ENCODE measurements at regions not wholly inside any gene's neighbourhood (a gene's known extent, or its start where the extent isn't known, plus 50 kb on each side); places are given as distances from the start of the nearest gene placed in this dataset.

DNA sequence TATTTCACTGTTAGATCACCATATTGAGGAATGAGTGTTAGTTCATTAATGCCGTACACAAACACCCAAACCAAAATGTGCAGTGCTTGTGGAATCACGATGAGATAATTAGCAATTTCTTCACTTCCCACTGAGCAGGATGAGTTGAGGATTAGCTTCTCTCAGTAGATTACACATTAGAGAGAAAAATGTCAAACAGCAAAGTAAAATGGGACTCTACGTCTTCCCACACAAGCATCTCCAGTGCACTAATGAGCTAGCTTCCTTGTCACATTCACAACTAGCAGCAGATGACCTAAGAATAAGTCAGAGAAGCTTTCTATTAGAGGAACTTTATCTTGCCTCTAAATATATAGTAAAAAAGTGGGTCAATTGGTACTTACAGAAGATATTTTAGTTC, 926.9 kb downstream of the TSN start:
- DNase-seq (no peak), ATAC-seq (ENCODE audit: low read depth) (no peak)
- Histone ChIP-seq H3K4me3 (ENCODE audit: control extremely low read depth in 1 of 5, extremely low read depth in 1 of 5, insufficient read depth in 1 of 5, low read depth in 2 of 5, low read length in 4 of 5) (no peak overlapping the region), H4K20me1 (ENCODE audit: control insufficient read depth, insufficient read depth, low read length, poor library complexity, severe bottlenecking) (no peaks in the 10 kb centered on the region), H3K27ac (ENCODE audit: low read length in 2 of 2) (no peak overlapping the region), H3K9ac (ENCODE audit: low read length) (no peak overlapping the region), H3K4me2 (replicated peaks; ENCODE audit: low read depth, low read length, poor library complexity, severe bottlenecking) (no peak overlapping the region), H3K36me3 (replicated peaks in 1 of 2; ENCODE audit: control extremely low read depth in 1 of 2, control insufficient read depth in 1 of 2, extremely low read depth in 1 of 2, insufficient read depth in 2 of 2, low read length in 1 of 2) (no peaks in the 10 kb centered on the region), H3K9me3 (ENCODE audit: control extremely low read depth in 1 of 3, control insufficient read depth in 2 of 3, insufficient read depth in 1 of 3, low read length in 2 of 3) (peaks cover 0 to 6% (median 0%) of the 10 kb centered on the region in 3 donors), H3K79me2 (ENCODE audit: control insufficient read depth, insufficient read depth, low read length) (no peaks in the 10 kb centered on the region), H2AFZ (ENCODE audit: insufficient read depth, low read depth, low read length, poor library complexity, severe bottlenecking) (no peak overlapping the region), H3K27me3 (replicated peaks in 1 of 4; ENCODE audit: control extremely low read depth in 1 of 4, control insufficient read depth in 3 of 4, insufficient read depth in 4 of 4, low read length in 3 of 4) (no peaks in the 10 kb centered on the region), H3K4me1 (ENCODE audit: control insufficient read depth in 2 of 2, insufficient read depth in 2 of 2, low read length in 2 of 2) (no peaks in the 10 kb centered on the region)
- Mint-ChIP-seq H3K4me3 (no peak overlapping the region), H3K4me1 (no peaks in the 10 kb centered on the region), H3K27me3 (no peaks in the 10 kb centered on the region), H3K27ac (no peak overlapping the region), H3K9me3 (ENCODE audit: insufficient read depth) (peaks cover 8% of the 10 kb centered on the region)
- TF ChIP-seq CTCF (IDR thresholded peaks at IDR 0.05): no peak
- TF ChIP-seq EZH2 (IDR thresholded peaks at IDR 0.05; ENCODE audit: borderline replicate concordance, insufficient read depth, low read depth, low read length, poor library complexity, severe bottlenecking): no peak
- WGBS (ENCODE audit: insufficient coverage): no CpG with 5 or more reads among the region's 3 CpGs
- CTCF ChIA-PET: no interaction called here
- POLR2A ChIA-PET: no interaction called here
- intact Hi-C loops (cut with micrococcal nuclease): no loop called here

DNA sequence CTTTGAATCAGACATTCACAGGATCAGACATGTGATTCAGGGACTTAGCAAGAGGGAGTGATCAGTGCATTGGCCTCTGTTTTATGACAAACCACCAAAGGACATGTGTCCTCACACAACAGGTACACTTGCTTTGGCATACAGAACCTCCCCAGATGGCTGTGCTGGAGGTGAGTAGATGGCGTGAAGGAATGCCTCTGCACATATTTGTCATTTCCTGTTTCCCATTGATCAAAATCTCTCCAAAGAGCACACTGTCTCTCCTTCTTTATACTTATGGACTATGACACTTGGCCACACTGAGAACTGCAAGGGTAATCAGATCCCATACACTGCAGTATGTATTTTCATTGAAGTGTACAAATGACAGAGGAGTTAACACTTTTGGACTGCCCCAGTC, 927.6 kb downstream of the TSN start:
- CTCF ChIA-PET: no interaction called here
- Histone ChIP-seq H3K36me3 (replicated peaks in 1 of 2; ENCODE audit: control extremely low read depth in 1 of 2, control insufficient read depth in 1 of 2, extremely low read depth in 1 of 2, insufficient read depth in 2 of 2, low read length in 1 of 2) (no peaks in the 10 kb centered on the region), H4K20me1 (ENCODE audit: control insufficient read depth, insufficient read depth, low read length, poor library complexity, severe bottlenecking) (no peaks in the 10 kb centered on the region), H3K27ac (ENCODE audit: low read length in 2 of 2) (no peak overlapping the region), H3K9ac (ENCODE audit: low read length) (no peak overlapping the region), H3K4me1 (ENCODE audit: control insufficient read depth in 2 of 2, insufficient read depth in 2 of 2, low read length in 2 of 2) (no peaks in the 10 kb centered on the region), H3K4me2 (replicated peaks; ENCODE audit: low read depth, low read length, poor library complexity, severe bottlenecking) (no peak overlapping the region), H2AFZ (ENCODE audit: insufficient read depth, low read depth, low read length, poor library complexity, severe bottlenecking) (no peak overlapping the region), H3K27me3 (replicated peaks in 1 of 4; ENCODE audit: control extremely low read depth in 1 of 4, control insufficient read depth in 3 of 4, insufficient read depth in 4 of 4, low read length in 3 of 4) (no peaks in the 10 kb centered on the region), H3K4me3 (ENCODE audit: control extremely low read depth in 1 of 5, extremely low read depth in 1 of 5, insufficient read depth in 1 of 5, low read depth in 2 of 5, low read length in 4 of 5) (no peak overlapping the region), H3K9me3 (ENCODE audit: control extremely low read depth in 1 of 3, control insufficient read depth in 2 of 3, insufficient read depth in 1 of 3, low read length in 2 of 3) (peaks cover 0 to 6% (median 0%) of the 10 kb centered on the region in 3 donors), H3K79me2 (ENCODE audit: control insufficient read depth, insufficient read depth, low read length) (no peaks in the 10 kb centered on the region)
- Mint-ChIP-seq H3K9me3 (ENCODE audit: insufficient read depth) (peaks cover 8% of the 10 kb centered on the region), H3K4me1 (no peaks in the 10 kb centered on the region), H3K27me3 (no peaks in the 10 kb centered on the region), H3K27ac (no peak overlapping the region), H3K4me3 (no peak overlapping the region)
- ATAC-seq (ENCODE audit: low read depth): no peak
- TF ChIP-seq CTCF (IDR thresholded peaks at IDR 0.05) (no peak), EZH2 (IDR thresholded peaks at IDR 0.05; ENCODE audit: borderline replicate concordance, insufficient read depth, low read depth, low read length, poor library complexity, severe bottlenecking) (no peak)
- POLR2A ChIA-PET: no interaction called here
- intact Hi-C loops (cut with micrococcal nuclease): no loop called here
- DNase-seq: no peak
- WGBS (ENCODE audit: insufficient coverage): no CpG with 5 or more reads among the region's 1 CpG
